Kidney glomerular epithelial cell (primary cell): ENCODE measurements at regions not wholly inside any gene's neighbourhood (a gene's known extent, or its start where the extent isn't known, plus 50 kb on each side); places are given as distances from the start of the nearest gene placed in this dataset.

Source experiments
- DNase-seq: peaks from one replicate; lab custom pipeline; 2025; lab: John Stamatoyannopoulos, UW

DNA sequence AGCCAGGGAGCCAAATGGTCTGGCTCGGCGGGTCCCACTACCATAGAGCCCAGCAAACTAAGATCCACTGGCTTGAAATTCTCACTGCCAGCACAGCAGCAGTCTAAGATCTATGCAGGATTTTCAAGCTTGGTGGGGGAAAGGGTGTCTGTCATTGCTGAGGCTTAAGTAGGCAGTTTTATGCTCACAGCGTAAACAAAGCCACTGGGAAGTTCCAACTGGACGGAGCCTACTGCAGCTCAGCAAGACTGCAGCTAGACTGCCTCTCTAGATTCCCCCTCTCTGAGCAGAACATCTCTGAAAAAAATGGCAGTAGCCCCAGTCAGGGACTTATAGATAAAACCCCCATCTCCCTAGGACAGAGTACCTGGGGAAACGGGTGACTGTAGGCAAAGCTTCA lies 277.6 kb upstream of the PHF14 start:
- no peak for DNase-seq

DNA sequence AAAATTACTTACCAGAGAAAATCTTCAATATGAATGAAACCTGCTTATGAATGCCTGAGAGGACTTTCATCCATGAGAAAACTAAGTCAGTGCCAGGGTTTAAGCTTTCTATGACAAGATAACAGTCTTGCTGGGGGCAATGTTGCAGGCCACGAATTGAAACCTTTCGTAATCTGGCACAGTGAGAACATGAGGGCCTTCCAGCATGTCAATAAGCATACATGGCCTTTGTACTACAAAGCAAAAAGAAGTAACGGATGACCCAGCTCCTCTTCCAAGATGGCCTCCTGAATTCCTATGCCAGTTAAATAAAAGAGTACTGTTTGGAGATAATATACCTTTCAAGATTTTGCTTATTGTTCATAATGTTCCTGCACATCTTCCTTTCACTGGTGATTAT lies 270.6 kb upstream of the PHF14 start:
- DNase-seq = no peak

- DNase-seq = no peak
Measured at GRCh38 chr7:10703981-10704380, 269.7 kb upstream of the PHF14 start.

DNA sequence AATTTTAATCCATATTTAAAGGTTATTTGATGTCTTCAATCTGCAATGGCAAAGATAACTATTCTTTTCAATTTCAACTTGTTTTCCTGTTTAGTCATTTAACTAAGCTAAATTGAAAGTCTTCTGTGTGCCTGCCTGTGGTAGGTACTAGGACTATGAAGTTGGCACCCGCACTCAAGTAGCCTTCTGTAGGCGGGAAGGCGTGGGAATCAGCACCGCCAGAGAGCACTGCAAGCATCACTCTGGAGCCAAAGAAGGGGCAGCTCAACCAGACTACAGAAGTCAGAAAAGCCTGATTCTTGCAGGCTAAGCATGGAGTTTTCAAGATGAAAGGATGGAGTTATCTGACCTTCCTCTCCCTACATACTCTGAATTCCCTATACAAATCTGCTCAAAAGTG lies 269.0 kb upstream of the PHF14 start:
- DNase-seq = no peak

- no peak for DNase-seq
Measured at GRCh38 chr7:10706875-10707493, 266.7 kb upstream of the PHF14 start.

DNA sequence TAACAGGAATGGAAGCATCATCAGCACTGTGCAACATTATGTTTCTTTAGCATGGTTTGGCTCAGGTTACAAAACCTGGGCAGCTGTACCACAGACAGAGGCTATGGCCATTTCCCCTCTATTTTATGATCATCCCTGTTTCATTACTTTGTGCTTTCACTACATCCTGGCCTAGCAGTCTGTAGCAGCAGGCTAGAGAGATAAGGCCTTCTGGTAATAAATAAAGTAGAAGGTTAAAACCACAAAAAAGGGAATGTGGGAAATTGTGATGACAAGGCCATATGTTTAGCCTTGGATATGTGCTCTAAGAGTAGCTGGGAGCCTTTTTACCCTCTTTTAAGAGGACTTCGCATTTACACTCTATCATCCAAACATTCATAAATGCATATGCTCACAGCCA lies 266.2 kb upstream of the PHF14 start:
- no peak for DNase-seq

GRCh38 chr7:10708447-10708846 lies 265.2 kb upstream of the PHF14 start:
- no peak for DNase-seq

GRCh38 chr7:10718768-10719167 lies 254.9 kb upstream of the PHF14 start:
- no peak for DNase-seq

- no peak for DNase-seq
Measured at GRCh38 chr7:10720042-10720441, 253.6 kb upstream of the PHF14 start.

- no peak for DNase-seq
Measured at GRCh38 chr7:10721289-10721688, 252.4 kb upstream of the PHF14 start.

GRCh38 chr7:10723832-10724231 lies 249.8 kb upstream of the PHF14 start:
- no peak for DNase-seq

DNA sequence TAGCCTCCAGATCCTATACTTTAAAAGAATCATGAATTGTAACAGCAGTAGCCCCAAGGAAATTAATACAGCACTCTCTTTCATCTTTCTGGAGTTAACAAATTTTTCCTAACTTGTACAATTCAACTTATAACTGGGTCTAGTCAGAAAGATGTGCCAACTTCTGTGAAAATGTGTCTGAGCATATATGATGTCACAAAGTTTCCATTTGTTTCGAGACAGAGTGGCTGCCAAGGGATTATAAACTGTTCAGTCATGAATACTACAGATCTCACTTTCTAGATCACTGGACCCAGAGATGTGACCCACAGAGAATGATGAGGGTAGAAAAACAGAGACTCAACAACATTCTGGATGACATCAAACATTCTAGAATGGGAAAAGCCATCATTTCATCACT lies 249.2 kb upstream of the PHF14 start:
- DNase-seq = no peak

- DNase-seq = no peak
Measured at GRCh38 chr7:10727636-10728035, 246.0 kb upstream of the PHF14 start.

DNA sequence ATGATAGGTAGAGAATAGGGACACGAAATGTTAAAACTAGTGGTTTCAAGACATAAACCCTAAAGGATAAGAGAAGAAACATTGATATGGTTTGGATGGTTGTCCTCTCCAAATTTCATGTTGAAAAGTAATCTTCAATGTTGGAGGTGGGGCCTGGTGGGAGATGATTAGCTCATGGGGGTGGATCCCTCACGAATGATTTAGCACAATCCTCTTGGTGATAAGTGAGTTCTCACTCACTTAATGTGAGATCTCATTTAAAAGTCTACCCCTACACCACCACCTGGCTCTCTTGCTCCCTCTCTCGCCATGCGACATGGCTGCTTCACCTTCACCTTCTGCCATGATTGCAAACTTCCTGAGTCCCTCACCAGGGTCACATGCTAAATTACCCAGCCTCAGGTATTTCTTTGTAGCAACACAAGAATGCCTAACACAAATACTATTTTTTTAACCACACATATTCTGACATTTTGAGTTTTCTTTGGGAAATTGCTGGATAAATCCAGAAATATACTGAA lies 242.4 kb upstream of the PHF14 start:
- no peak for DNase-seq

GRCh38 chr7:10733747-10734146 lies 239.9 kb upstream of the PHF14 start:
- no peak for DNase-seq

DNA sequence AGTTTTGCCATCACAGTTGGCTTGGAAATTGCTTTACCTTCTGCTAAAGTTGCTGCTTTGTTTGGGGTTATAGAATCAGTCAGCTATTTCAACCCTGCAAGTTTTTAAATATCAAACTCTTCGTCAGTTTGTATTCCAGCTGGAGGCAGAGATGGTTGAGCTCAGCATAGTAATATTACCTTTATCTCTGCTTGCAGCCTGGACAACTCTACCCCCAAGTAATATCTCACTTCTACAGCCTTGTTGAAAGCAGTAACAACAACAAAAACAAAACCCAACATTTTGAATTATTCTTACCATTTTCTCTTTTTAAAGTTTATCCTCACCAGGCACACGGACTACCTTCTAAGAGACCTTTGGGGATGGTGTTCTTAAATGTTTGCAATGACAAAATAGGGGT lies 239.1 kb upstream of the PHF14 start:
- no peak for DNase-seq

DNA sequence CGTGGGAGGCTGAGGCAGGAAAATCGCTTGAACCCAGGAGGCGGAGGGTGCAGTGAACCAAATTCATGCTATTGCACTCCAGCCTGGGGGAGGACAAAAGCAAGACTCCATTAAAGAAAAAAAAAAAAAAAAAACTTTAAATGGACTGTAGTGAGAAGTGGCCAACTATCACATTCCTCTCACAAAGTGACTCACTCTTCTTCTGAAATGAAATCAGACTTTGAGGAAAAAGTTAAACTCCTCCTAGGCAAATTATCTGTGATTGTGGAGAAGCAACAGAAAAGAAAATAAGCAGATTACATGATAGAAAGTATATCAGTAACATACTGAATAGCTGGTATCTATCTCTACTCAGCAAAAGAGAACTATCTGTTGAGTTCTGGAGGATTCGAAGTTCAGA lies 234.3 kb upstream of the PHF14 start:
- no peak for DNase-seq

DNA sequence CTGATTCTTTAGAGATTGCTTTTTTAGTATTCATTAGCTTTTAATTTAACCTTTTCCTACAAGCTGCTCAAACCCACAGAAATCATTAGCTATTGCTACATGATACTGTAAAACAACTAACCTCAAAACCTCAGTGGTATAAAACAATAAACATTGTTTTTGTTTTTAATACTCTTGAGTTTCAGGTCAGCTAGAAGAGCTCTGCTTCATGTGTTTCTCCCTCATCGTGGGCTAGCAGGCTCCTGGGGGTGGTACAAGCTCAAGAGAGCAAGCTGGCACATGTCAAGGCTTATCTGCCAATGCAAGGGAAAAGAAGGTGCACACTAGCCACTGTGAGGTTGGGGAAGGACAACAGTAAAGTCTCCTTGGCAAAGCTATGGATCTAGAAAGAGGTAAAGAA lies 232.9 kb upstream of the PHF14 start:
- DNase-seq = no peak

DNA sequence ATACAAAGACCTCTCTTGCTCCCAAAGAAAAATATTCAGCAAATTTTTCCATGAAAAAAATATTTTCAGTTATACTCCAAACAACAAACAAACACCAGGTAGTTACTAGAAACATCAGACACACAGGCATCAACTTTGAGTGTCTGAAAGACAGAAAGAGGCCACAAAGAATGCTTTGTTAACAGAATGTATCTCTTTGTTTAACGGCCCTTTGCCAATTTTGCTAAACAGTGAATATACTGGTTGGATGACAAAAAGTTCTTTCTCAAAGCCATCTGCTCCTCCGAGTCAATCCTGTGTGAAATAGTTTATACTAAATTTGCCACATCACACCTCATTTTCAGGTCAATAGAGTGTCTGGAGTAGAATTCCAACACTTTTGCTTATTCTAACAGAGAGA lies 216.7 kb upstream of the PHF14 start:
- no peak for DNase-seq

DNA sequence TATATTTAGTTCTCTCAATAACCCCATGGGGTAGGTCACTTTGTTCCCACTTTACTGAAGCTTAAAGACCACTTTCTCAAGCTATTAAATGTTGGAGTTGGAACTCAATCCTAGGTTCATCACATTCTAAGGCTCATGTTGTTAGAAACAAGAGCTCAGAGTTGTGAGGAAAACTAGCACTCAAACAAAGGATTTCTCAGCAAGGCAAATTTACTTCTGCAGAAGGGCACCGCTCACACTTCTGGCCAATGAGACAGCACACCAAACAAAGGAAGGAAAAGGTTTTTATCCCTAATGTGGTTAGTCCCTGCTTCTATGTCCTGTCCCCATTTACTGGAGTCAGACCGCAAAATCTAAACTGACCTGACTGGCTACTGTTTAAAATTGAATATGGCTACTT lies 214.6 kb upstream of the PHF14 start:
- DNase-seq = no peak

DNA sequence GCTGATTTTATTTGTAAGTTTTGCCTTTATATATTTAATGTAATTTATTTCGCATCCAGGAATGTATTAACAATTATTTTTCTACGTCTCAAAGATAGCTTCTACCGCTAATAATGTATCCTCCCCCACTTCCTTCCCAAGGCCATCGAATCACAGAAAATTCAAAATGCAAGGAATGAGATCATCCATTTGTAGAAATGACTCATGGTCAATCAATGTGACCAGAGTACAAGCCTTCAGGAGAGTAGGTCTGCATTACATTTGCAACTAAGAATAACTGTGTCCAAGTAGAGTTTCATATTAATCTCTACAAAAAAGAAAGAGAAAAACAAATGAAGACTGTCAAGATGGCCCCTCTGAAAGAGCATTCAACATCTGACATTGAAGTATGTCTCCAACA lies 205.9 kb upstream of the PHF14 start:
- peak; percentile 19 for DNase-seq

- no peak for DNase-seq
Measured at GRCh38 chr7:10770176-10770575, 203.5 kb upstream of the PHF14 start.

GRCh38 chr7:10773430-10773829 lies 200.2 kb upstream of the PHF14 start:
- DNase-seq = no peak
